Right lobe of liver (tissue), 4 donors: ENCODE measurements at regions not wholly inside any gene's neighbourhood (a gene's known extent, or its start where the extent isn't known, plus 50 kb on each side); places are given as distances from the start of the nearest gene placed in this dataset.

ENCODE experiments used
- POLR2A ChIP-seq: fragments of 450-650 bp; IDR thresholded peaks from one replicate; pipeline ENCODE4 v1.6.1; 2017; ENCODE audit warnings: antibody characterized with exemption, mild to moderate bottlenecking
- TF ChIP-seq, protein P1 (sequence below), 4 donors: fragments of 200-600 bp in 3 of 4; fragments of 450-650 bp in 1 of 4; IDR thresholded peaks; one replicate each; pipeline versions ENCODE4 v1.5.1 to v1.8.0; 2016 to 2022; ENCODE audit warnings: antibody characterized with exemption in 4 of 4, mild to moderate bottlenecking in 2 of 4
- donor health status: DM: no; HTN: no; CAD: no.
- donor health status: DM: no; HTN: no; CAD: no.
- donor health status: DM: no; HTN: yes; CAD: no.

DNA sequence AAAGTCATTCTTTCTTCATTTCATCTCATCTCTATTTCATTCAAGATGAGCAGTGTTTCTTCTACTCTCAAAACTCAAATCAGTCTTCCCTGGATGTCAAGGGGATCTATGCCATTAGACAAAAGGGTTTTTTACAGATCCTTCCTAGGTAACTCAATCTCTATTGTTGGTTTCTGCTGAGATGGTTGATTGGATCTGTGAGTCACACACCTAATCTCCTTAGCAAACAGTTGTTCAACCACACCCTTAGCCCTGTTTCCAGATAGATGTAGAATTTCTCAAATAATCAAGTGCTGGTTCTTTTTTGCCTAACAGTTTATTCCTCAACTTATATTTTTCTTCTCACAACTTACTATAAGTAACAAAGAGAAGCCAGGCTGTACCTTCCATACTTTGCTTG, 200.5 kb downstream of the KDR start:
- no peak for TF ChIP-seq POLR2A
- TF ChIP-seq, protein P1, sequence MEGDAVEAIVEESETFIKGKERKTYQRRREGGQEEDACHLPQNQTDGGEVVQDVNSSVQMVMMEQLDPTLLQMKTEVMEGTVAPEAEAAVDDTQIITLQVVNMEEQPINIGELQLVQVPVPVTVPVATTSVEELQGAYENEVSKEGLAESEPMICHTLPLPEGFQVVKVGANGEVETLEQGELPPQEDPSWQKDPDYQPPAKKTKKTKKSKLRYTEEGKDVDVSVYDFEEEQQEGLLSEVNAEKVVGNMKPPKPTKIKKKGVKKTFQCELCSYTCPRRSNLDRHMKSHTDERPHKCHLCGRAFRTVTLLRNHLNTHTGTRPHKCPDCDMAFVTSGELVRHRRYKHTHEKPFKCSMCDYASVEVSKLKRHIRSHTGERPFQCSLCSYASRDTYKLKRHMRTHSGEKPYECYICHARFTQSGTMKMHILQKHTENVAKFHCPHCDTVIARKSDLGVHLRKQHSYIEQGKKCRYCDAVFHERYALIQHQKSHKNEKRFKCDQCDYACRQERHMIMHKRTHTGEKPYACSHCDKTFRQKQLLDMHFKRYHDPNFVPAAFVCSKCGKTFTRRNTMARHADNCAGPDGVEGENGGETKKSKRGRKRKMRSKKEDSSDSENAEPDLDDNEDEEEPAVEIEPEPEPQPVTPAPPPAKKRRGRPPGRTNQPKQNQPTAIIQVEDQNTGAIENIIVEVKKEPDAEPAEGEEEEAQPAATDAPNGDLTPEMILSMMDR (IDR thresholded peaks at IDR 0.05), result no peak
